ENCODE measurements at regions not wholly inside any gene's neighbourhood (a gene's known extent, or its start where the extent isn't known, plus 50 kb on each side); places are given as distances from the start of the nearest gene placed in this dataset.
"Not testable (repeated sequence)": the region's sequence is repeated elsewhere in the genome, so short reads cannot be mapped to it uniquely, and the experiment has no call there.

GRCh38 chr16:29287871-29288535, 118.5 kb downstream of the NPIPB11 start:
- DNase-seq (ENCODE audit: extremely low read depth in 1 of 11, low read depth in 9 of 11, low spot score in 4 of 11) = not testable (repeated sequence)

GRCh38 chr16:29287246-29287645, 119.3 kb downstream of the NPIPB11 start:
- not testable (repeated sequence) for DNase-seq (ENCODE audit: extremely low read depth in 1 of 11, low read depth in 9 of 11, low spot score in 4 of 11)

- DNase-seq (ENCODE audit: extremely low read depth in 1 of 11, low read depth in 9 of 11, low spot score in 4 of 11) = not testable (repeated sequence)
Observed at GRCh38 chr16:29286796-29287195, 119.7 kb downstream of the NPIPB11 start.

- not testable (repeated sequence) for DNase-seq (ENCODE audit: extremely low read depth in 1 of 11, low read depth in 9 of 11, low spot score in 4 of 11)
Observed at GRCh38 chr16:29286161-29286560, 120.3 kb downstream of the NPIPB11 start.

GRCh38 chr16:29285151-29285885, 121.2 kb downstream of the NPIPB11 start:
- not testable (repeated sequence) for DNase-seq (ENCODE audit: extremely low read depth in 1 of 11, low read depth in 9 of 11, low spot score in 4 of 11)

GRCh38 chr16:29284723-29285122, 121.8 kb downstream of the NPIPB11 start:
- DNase-seq (ENCODE audit: extremely low read depth in 1 of 11, low read depth in 9 of 11, low spot score in 4 of 11) = not testable (repeated sequence)

GRCh38 chr16:29284159-29284558, 122.4 kb downstream of the NPIPB11 start:
- DNase-seq (ENCODE audit: extremely low read depth in 1 of 11, low read depth in 9 of 11, low spot score in 4 of 11) = not testable (repeated sequence)

GRCh38 chr16:29278097-29278871, 128.2 kb downstream of the NPIPB11 start:
- not testable (repeated sequence) for DNase-seq (ENCODE audit: extremely low read depth in 1 of 11, low read depth in 9 of 11, low spot score in 4 of 11)

- not testable (repeated sequence) for DNase-seq (ENCODE audit: extremely low read depth in 1 of 11, low read depth in 9 of 11, low spot score in 4 of 11)
Observed at GRCh38 chr16:29276446-29276845, 130.1 kb downstream of the NPIPB11 start.

GRCh38 chr16:29274055-29275035, 132.2 kb downstream of the NPIPB11 start:
- DNase-seq (ENCODE audit: extremely low read depth in 1 of 11, low read depth in 9 of 11, low spot score in 4 of 11) = not testable (repeated sequence)

- DNase-seq (ENCODE audit: extremely low read depth in 1 of 11, low read depth in 9 of 11, low spot score in 4 of 11) = not testable (repeated sequence)
Observed at GRCh38 chr16:29273298-29274054, 133.0 kb downstream of the NPIPB11 start.

- DNase-seq (ENCODE audit: extremely low read depth in 1 of 11, low read depth in 9 of 11, low spot score in 4 of 11) = not testable (repeated sequence)
Observed at GRCh38 chr16:29271721-29272675, 134.5 kb downstream of the NPIPB11 start.

GRCh38 chr16:29270923-29271322, 135.6 kb downstream of the NPIPB11 start:
- not testable (repeated sequence) for DNase-seq (ENCODE audit: extremely low read depth in 1 of 11, low read depth in 9 of 11, low spot score in 4 of 11)

- DNase-seq (ENCODE audit: extremely low read depth in 1 of 11, low read depth in 9 of 11, low spot score in 4 of 11) = not testable (repeated sequence)
Observed at GRCh38 chr16:29270033-29270432, 136.5 kb downstream of the NPIPB11 start.

- DNase-seq (ENCODE audit: extremely low read depth in 1 of 11, low read depth in 9 of 11, low spot score in 4 of 11) = not testable (repeated sequence)
Observed at GRCh38 chr16:29269192-29269811, 137.2 kb downstream of the NPIPB11 start.

- not testable (repeated sequence) for DNase-seq (ENCODE audit: extremely low read depth in 1 of 11, low read depth in 9 of 11, low spot score in 4 of 11)
Observed at GRCh38 chr16:29268785-29269191, 137.7 kb downstream of the NPIPB11 start.
